Effector memory CD4-positive, alpha-beta T cell (primary cell): ENCODE measurements at regions not wholly inside any gene's neighbourhood (a gene's known extent, or its start where the extent isn't known, plus 50 kb on each side); places are given as distances from the start of the nearest gene placed in this dataset.

ENCODE experiments used
- DNase-seq, 3 donors: peaks; one replicate each; pipeline ENCODE4 v3.0.0-alpha.2; 2020
- H3K27ac ChIP-seq: 2 replicates; pipeline ENCODE4 v1.7.0; 2013; ENCODE audit warnings: mild to moderate bottlenecking, low read length, moderate library complexity; ENCODE audit not compliant: insufficient read depth, poor library complexity, severe bottlenecking
- H3K27me3 ChIP-seq: replicated peaks from 2 replicates; pipeline ENCODE4 v1.7.0; 2013; ENCODE audit warnings: mild to moderate bottlenecking, low read length; ENCODE audit not compliant: insufficient read depth, control insufficient read depth, poor library complexity, severe bottlenecking
- H3K36me3 ChIP-seq: 2 replicates; pipeline ENCODE4 v1.7.0; 2013; ENCODE audit warnings: mild to moderate bottlenecking, low read length, moderate library complexity; ENCODE audit not compliant: control insufficient read depth, insufficient read depth
- H3K4me1 ChIP-seq: 2 replicates; pipeline ENCODE4 v1.7.0; 2013; ENCODE audit warnings: low read length, mild to moderate bottlenecking; ENCODE audit not compliant: control insufficient read depth, insufficient read depth, poor library complexity, severe bottlenecking
- H3K4me3 ChIP-seq: 2 replicates; pipeline ENCODE4 v1.7.0; 2013; ENCODE audit warnings: low read length, low read depth, mild to moderate bottlenecking; ENCODE audit not compliant: insufficient read depth, poor library complexity, severe bottlenecking
- H3K9me3 ChIP-seq: 2 replicates; pipeline ENCODE4 v1.7.0; 2013; ENCODE audit warnings: mild to moderate bottlenecking, low read length, moderate library complexity; ENCODE audit not compliant: control insufficient read depth

GRCh38 chr17:33968350-33969044 lies 286.6 kb upstream of the CCL2 start:
- DNase-seq: no peak
- Histone ChIP-seq H3K9me3 (no peaks in the 10 kb centered on the region), H3K4me3 (no peak overlapping the region), H3K27ac (no peak overlapping the region), H3K36me3 (no peaks in the 10 kb centered on the region), H3K27me3 (no peaks in the 10 kb centered on the region), H3K4me1 (peaks cover 4% of the 10 kb centered on the region)

GRCh38 chr17:33970279-33970678 lies 284.8 kb upstream of the CCL2 start:
- Histone ChIP-seq H3K36me3 (no peaks in the 10 kb centered on the region), H3K27ac (no peak overlapping the region), H3K4me1 (peaks cover 4% of the 10 kb centered on the region), H3K27me3 (no peaks in the 10 kb centered on the region), H3K9me3 (no peaks in the 10 kb centered on the region), H3K4me3 (no peak overlapping the region)
- no peak for DNase-seq

- no peak for DNase-seq
- Histone ChIP-seq H3K4me3 (no peak overlapping the region), H3K27me3 (no peaks in the 10 kb centered on the region), H3K9me3 (no peaks in the 10 kb centered on the region), H3K36me3 (no peaks in the 10 kb centered on the region), H3K27ac (no peak overlapping the region), H3K4me1 (peaks cover 4% of the 10 kb centered on the region)
These were observed 282.3 kb upstream of the CCL2 start for GRCh38 chr17:33972763-33973162.

GRCh38 chr17:33973491-33973890 lies 281.6 kb upstream of the CCL2 start:
- Histone ChIP-seq H3K36me3 (no peaks in the 10 kb centered on the region), H3K4me3 (no peak overlapping the region), H3K9me3 (no peaks in the 10 kb centered on the region), H3K27me3 (no peaks in the 10 kb centered on the region), H3K4me1 (peaks cover 3% of the 10 kb centered on the region), H3K27ac (no peak overlapping the region)
- no peak for DNase-seq

- no peak overlapping the region for H3K27ac ChIP-seq
- no peak for DNase-seq
- H3K27me3 ChIP-seq: no peaks in the 10 kb centered on the region
- H3K4me3 ChIP-seq: no peak overlapping the region
- H3K9me3 ChIP-seq: no peaks in the 10 kb centered on the region
- no peaks in the 10 kb centered on the region for H3K36me3 ChIP-seq
- H3K4me1 ChIP-seq: no peaks in the 10 kb centered on the region
These were observed 280.8 kb upstream of the CCL2 start for GRCh38 chr17:33974276-33974675.

- Histone ChIP-seq H3K9me3 (no peaks in the 10 kb centered on the region), H3K27me3 (no peaks in the 10 kb centered on the region), H3K27ac (no peak overlapping the region), H3K4me3 (no peak overlapping the region), H3K36me3 (no peaks in the 10 kb centered on the region), H3K4me1 (no peaks in the 10 kb centered on the region)
- no peak for DNase-seq
These were observed 278.3 kb upstream of the CCL2 start for GRCh38 chr17:33976831-33977230.

- H3K9me3 ChIP-seq: no peaks in the 10 kb centered on the region
- no peaks in the 10 kb centered on the region for H3K36me3 ChIP-seq
- no peak overlapping the region for H3K4me3 ChIP-seq
- no peak for DNase-seq
- no peaks in the 10 kb centered on the region for H3K27me3 ChIP-seq
- H3K27ac ChIP-seq: no peak overlapping the region
- no peaks in the 10 kb centered on the region for H3K4me1 ChIP-seq
These were observed 277.2 kb upstream of the CCL2 start for GRCh38 chr17:33977729-33978514.

- no peaks in the 10 kb centered on the region for H3K36me3 ChIP-seq
- H3K9me3 ChIP-seq: no peaks in the 10 kb centered on the region
- H3K27me3 ChIP-seq: no peaks in the 10 kb centered on the region
- no peak overlapping the region for H3K27ac ChIP-seq
- no peak for DNase-seq
- H3K4me3 ChIP-seq: no peak overlapping the region
- no peaks in the 10 kb centered on the region for H3K4me1 ChIP-seq
These were observed 276.2 kb upstream of the CCL2 start for GRCh38 chr17:33978889-33979288.

GRCh38 chr17:33980193-33980592 lies 274.9 kb upstream of the CCL2 start:
- Histone ChIP-seq H3K27me3 (no peaks in the 10 kb centered on the region), H3K27ac (no peak overlapping the region), H3K9me3 (no peaks in the 10 kb centered on the region), H3K4me3 (no peak overlapping the region), H3K36me3 (no peaks in the 10 kb centered on the region), H3K4me1 (no peaks in the 10 kb centered on the region)
- DNase-seq: no peak
